HL-60/S4 treated with phorbol 12-myristate 13-acetate at 8.2 ng/mL for 4 days and 3 days (cell line): ENCODE measurements at regions not wholly inside any gene's neighbourhood (a gene's known extent, or its start where the extent isn't known, plus 50 kb on each side); places are given as distances from the start of the nearest gene placed in this dataset.

Experiments used
- in situ Hi-C: fragments of 300-500 bp; cut with MboI; formaldehyde crosslinking; loops from 2 replicates; pipeline ENCODE4 v1.15.0; 2022; ENCODE audit warnings: low sequenced_read_pairs

DNA sequence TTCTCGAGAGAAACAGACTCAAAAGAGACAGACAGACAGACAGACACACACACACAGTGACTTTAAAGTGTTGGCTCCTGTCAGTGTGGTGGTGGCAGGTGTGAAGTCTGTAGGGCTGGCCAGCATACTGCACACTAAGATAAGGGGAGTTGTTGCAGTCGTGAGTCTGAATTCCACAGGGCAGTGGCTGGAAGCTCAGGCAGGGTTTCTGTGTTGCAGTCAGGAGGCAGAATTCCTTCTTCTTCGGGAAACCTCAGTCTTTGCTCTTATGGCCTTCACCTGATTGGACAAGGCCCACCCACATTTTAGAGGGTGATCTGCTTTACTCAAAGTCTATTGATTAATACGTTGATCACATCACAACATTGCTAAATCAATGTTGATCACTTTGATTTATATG lies 478.4 kb upstream of the HS6ST1 start:
- in situ Hi-C loops, result no loop called here

DNA sequence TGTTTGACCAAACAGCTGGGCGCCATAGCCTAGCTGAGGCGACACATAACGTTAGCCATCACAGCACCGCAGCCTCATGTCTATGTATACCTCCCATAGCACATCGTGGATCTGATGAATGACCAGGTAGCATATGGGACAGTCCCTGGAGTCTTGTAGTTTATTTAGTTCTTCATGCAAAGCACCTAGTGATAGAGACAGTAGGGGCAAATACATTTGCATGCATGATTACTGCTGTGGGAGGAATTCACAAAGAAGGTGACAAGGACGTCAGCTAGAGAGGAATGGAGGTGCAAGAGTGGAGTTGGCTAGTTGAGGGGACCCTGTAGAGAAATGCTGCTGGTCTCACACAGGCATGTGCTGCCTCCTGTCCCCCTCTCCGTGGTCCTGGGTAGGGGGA lies 478.9 kb upstream of the HS6ST1 start:
- in situ Hi-C loops, result no loop called here

DNA sequence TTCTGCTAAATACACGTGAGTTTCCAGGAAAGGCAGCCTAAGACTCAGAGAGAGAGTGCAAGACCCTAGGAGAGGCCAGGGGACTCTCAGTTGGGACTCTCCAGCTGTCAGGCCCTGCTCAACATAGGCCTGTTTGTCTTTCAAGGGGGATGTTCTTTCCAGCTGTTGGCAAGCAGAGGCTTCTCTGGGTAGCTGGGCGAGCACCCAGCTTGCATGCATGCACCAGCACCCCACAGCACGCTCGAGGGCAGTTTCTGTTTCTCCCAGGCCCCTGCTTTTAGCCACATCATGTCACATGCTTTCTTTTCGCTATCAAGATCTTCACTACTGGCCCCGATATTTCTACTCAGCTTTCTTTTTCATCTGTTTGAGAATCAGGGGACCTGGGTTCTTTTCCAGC lies 479.3 kb upstream of the HS6ST1 start:
- in situ Hi-C loops, result no loop called here

DNA sequence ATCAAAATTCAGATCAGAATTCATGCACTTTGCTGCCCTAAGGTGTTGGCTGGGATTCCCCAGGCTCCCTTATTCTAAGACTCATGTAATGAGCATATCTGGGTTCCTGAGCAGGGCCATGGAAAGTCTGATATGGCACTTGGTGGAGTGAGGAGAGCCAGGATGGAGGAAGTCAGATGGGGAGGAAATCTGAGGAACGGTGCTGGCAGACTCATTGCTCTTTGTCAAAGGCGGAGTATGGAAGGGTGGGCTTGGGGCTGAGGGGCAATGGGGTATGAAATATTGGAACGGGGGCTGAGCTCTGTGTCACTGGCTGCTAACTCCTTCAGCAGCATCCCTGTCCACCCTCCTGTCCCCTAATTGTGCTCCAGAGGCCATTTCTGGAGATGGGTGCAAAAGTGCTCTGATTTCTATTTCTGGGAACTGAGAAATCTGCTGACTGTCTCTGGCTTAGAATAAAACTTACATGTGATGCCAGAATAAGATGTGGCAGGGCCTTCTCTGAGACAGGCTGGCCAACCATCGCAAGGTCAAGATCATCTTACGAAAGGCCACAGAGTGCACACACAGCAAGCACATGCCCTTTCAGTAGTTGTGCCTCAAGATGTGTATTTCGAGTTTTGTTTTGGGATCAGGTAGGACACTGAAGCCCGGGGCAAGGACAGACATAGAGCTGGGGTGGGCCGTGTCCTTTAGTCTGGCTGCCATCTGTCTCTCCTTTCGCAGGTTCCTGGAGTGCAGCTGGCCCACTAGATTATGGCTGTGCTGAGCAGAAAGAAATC lies 480.0 kb upstream of the HS6ST1 start:
- in situ Hi-C loops, result no loop called here

DNA sequence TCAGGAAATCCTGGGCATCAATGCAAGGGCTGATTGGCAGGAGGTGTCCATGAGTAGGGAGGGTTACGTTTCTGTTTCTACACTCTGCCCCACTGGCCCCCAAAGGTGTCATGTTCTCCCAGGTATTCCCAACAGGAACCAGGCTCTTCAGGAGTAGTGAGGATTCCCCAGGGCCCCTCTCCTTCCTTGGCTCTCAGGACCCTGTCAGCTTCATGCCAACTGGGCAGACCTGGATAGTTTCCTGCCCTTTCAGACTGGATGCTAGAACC lies 480.6 kb upstream of the HS6ST1 start:
- in situ Hi-C loops, result no loop called here

DNA sequence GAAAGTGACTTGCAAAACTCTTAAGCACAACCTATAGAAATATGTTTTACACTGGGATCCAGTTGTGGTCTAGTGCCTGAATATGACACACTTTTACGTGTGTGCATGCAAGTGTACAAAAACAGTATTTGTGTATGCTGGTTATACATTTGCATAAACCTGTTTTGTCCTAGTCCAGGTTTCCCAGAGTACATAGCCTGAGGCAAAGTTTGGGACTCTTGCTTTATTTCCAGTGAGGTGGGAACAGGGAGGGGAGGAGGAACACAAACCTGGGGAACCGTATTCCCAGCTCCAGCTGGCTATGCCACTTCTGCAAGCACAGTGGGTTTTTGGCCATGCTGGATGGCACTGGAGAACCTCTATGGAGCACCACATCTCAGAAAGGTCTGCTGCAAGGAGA lies 481.1 kb upstream of the HS6ST1 start:
- in situ Hi-C loops, result no loop called here

DNA sequence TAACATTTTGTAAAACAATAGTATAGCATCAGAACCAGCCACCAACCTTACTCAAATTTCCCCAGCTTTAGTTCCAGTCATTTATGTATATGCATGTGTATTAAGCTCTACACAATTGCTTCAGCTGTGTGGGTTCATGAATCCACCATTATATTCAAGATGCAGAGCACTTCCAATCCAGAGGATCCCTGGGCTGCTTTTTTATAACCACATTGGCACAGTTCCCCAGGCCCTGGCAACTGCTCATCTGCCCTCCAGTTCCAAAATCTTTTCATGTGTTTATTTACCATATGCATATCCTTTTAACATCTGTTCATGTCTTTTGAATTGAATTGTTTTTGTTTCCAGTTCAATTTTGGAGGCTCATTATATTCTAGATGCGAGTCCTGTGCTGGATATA lies 482.9 kb upstream of the HS6ST1 start:
- in situ Hi-C loops, result no loop called here

DNA sequence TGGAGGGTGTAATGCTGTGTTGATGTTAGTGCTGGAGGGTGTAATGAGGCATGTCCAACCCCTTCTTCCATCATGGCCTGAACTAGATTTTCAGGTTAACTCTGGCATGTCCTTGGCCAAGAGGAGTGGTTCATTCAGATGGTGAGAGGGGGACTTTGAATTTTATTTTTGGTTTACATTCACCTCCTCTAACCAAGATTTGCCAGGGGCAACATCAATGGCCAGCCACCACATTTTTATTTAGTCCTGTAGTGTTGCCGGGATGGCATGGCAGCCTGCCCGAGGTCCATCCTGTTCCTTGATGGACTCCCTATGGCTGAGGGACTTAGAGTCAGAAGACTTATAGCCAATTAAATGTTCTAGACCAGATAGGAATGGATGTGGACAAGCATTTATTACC lies 484.6 kb upstream of the HS6ST1 start:
- in situ Hi-C loops, result no loop called here

DNA sequence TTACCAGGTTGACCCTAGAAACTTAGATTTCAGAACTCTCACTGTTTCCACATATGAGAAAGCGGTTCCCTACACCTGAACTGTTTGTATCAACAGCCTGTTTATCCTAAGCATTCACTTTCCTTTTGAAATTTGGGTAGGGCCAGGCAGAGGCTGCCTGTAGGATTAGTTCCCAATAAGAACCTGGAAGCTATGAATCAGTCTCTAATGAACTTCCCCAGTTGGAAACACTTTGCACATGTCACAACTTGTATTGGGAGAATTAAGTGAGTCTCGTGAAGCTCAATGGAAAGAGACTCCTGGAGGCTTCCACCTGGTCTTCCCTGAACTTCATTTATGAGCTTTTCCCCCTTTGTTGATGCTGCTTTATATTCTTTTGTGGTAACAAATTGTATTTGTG lies 486.6 kb upstream of the HS6ST1 start:
- in situ Hi-C loops, result no loop called here

DNA sequence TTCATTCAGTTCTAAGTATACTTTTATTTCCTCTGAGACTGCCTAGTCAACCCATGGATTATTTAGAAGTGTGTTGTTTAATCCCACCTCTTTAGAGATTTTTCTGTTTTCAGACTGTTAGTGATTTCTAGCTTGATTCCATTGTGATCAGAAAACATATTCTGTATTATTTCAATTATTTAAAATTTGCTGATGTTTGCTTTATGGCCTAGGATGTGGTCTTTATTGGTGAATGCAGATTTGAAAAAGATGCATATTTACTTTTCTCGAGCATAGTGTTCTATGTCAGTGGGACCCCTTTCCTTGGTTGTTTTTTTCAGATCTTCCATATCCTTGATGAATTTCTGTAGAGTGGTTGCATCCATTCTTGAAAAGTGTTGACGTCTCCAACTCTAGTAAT lies 487.2 kb upstream of the HS6ST1 start:
- in situ Hi-C loops, result no loop called here

DNA sequence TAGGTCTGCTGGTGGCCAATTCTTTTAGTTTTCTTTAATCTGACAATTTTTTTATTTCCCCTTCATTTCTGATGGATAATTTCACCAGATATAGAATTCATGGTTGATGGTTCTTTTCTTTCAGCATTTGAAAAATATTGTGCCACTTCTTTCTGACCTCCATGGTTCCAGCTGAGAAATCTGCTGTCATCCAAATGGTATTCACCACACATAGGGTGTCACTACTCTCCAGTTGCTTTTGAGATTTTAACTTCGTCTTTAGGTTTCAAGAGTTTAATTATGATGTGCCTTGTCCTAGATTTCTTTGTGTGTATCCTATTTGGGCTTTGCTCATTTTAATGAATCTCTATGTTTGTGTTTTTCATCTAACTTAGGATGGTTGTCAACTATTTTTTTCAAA lies 488.6 kb upstream of the HS6ST1 start:
- in situ Hi-C loops, result no loop called here

DNA sequence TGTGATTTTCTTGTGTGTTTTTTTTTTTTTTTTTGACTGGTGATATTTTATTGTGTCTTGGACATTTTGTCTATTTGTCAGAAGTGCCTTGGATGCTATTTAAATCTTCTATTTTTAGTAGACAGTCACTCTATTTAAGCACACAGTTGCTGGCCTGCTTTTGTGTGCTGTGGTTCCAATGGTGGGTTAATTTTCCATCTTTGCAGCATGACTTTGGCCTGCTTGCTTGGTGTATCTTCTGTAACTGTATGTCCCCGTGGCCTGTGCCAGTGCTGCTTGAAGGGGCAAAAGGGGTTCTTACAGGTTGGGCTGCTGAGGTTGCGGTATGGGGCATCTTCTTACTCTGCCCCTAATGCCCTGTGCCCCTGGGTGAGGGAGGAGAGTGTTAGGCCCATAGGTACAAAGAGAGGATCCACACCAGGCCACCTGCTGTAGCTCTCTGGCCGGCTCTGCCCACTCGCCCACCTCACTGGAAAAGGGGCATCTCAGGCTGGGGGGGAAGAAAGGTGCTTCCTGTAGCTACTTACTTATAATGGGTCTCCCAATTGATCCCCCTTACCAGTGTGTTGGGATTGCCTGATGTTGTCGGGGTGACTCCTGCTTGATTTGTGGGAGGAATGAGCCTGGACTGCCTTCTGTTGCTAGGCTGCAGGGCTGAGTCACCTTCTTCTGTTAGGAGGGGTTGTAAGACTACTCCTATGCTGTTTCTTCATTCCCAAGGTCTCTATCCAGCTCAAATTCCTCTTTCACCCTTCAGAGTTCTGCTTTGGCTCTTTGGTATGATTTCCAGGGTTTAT lies 490.0 kb upstream of the HS6ST1 start:
- in situ Hi-C loops, result no loop called here

DNA sequence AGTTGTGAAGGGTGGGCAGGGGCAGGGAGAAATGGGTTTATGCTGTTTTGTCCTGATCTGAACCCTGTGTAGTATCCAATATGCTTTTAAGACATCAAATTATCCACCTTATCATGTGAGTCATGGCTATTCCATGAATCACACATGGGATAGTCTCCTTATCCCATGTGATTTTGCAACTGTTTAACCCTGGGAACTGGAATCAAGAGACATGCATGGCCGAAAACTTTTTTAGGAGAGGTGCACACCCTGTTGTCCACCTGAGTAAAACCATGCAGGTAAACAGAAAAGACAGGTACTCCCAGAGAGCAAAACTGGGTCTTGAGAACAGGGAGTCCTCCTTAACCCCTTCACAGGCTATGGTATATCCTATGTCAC lies 490.6 kb upstream of the HS6ST1 start:
- in situ Hi-C loops, result no loop called here

DNA sequence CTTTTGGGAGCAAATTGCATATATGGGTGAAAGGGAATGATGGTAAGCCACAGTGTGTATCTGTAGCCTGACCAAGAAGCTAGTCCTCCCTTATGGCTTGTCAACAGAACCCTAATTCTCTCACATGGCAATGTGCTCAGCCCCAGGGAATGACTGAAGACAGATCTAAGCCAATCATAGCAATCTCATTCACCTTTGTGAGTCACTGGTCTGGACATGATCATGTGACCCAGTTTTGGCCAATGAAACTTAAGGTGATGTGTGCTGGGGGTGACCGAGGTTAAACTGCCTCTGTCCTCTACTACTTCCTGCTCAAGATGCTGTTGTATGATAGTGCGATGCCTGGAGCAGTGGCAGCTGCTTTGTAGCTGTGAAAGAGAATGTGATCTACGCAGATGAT lies 491.2 kb upstream of the HS6ST1 start:
- in situ Hi-C loops, result no loop called here

DNA sequence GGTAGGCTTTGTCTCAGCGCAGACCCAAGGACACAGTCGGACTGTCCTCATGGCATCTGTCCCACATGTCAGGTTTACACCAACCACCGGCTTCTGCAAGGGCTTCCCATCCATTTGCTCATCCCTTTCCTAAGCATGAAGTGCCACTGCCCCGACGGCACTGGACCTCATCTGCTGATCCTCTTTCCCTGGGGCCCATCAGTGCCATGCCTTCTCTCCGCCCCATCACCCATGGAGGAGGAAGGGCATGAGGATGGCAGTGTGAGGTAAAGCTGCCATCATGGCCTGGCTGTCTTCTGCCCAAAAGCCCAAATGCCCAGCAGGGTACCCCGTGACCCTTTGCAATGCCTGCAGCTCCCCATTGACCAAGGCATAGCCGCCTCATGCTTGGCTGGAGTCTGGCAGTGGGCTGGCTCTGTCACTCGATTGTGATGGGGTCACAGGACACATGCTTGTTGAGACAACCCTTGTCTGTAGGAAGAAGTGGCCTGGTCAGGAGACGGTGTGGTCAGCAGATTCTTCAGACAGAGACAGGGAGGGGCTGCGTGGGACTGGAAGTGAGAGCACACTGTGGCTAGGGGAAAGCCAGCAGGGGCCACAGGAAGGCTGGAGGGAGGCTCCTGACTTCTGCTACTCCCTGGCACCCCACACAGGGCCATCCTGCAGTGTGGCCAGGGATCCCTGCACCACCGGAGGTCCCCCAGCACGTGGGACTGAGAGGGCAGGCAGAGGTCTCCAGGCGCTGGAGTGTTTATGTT lies 493.7 kb upstream of the HS6ST1 start:
- in situ Hi-C loops, result no loop called here

DNA sequence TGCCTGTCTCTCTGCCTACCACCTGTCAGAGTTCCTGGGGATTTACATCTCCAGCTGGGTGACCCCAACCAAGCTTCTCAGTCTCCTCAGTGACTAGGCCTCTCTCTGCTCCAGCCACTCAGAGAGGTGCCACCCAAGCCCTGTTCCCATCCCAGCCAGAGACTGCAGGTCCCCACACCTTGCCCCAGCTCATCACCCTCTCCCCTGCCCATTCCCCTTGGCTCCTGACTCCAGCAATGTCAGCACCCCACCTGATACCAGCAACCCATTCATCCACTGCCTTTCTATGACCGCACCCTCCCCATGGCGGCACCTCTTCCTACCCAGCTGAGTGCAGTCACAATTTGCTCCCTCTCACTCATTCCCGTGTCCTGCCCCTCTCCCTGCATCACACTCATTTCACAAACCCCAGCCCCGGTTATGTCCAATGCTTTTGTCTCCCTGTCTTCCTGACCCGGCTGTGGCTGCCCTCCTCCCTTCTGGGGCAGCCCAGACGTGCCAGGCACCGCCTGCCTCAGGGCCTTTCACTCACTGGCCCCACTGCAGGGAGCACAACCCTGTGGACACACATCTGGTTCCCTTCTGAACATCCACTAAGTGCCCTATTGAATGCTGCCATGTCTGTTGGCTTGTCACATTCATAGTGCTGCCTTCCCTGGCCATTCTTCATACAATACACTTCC lies 494.8 kb upstream of the HS6ST1 start:
- in situ Hi-C loops, result no loop called here

DNA sequence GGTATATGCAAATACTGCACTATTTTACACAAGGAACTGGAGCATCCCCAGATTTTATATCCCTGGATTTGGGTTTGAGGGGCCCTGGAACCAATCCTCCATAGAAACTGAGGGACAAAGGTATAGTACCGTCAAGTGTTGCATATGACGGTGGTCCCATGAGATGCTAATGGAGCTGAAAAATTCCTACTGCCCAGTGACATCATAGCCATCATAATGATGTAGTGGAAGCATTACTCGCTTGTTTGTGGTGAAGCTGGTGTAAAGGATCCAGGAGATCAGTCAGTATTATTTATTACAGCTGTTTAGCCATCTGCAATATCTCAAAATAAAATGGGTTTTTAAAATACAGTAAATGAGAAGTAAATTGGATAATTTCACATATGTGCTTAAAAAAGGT lies 496.6 kb upstream of the HS6ST1 start:
- in situ Hi-C loops, result no loop called here

DNA sequence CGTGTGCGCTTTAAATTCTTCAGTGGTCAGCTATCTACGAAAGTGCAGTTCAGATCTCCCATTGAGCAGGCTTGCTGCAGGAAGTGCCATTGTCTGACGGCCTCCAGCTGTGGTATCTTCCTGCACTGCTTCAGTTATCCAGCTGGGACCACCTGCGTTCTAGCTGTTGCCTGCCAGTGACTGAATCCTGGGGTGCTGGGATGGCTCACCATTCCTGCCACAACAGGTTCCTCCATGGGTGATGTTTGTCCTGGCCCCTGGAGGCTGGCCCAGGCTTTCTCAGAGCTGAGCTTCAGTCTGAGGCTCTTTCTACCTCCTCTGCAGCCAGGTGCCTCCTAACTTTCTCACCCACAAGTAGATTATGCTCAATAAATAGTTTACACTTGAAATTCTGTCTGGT lies 498.5 kb upstream of the HS6ST1 start:
- in situ Hi-C loops, result no loop called here

DNA sequence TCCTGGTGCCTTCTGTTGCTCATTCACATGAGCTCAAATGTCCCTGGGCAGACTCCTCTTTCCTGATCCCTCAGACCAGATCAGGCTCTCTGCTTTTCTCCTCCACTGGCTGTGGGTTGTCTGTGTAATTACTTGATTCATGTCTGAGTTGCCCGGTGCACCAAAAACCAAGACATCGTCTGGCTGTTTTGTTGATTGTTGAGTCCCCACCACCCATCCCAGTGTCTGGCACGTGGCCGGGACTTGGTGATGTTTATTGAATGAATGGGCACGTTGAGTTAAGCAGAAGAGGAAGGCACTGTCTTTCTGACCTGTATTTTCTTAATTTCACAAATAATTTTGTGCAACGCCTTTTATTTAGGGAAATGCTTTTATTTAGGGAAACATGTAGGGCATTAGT lies 499.1 kb upstream of the HS6ST1 start:
- in situ Hi-C loops, result no loop called here

DNA sequence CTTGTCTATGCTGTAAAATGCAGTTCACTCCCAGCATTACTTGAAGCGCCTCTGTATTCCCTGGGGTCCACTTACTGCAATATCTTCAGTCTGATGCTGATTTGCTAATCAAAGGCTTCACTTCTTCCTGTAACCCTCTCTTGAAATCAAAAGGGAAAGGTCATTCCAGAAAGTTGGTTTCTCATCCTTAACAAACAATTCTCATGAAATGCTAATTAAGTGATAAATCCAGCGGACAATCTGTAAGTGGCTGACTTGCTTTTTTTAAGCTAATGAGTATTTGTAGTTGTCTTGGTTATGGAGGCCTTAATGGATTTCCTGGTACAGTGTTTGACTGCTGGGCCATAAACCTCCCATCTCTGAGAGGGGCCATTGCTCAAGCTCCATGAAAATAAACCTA lies 499.6 kb upstream of the HS6ST1 start:
- in situ Hi-C loops, result no loop called here

DNA sequence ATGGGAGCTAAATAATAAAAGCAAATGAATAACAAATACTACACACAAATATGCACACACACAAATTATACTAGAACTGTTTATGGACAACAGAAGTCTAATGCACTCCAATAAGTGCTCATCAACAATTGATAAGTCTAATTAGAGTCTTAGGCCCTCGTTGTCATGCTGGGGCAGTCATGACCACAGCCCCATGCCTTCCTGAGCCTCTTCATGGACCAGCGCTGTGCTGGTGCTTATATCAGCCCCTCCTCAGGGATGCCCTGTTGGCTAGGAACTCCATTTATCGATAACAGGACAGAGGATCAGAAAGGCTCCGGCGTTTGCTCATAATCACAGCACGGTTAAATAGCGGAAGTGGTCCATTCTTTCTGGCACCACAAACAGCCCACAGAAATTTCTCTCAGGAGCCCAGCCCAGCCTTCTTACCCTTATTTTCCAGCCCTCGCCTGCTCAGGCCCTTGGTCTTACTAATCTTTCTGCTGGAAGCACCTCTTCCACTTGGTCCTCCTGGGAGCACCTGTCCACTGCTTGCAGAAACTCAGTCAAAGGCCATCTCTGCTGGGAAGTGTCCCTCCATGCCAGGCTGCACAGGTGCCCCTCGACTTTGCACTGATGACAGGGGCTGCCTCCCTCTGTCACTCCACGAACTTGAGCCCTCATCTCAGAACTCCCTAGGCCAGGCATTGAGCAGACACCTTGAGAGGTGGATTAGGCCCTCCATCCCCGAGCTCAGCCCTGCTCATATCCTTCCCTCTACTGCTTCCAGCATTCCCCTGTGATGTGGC lies 500.2 kb upstream of the HS6ST1 start:
- in situ Hi-C loops, result no loop called here
